ENCODE measurements at regions not wholly inside any gene's neighbourhood (a gene's known extent, or its start where the extent isn't known, plus 50 kb on each side); places are given as distances from the start of the nearest gene placed in this dataset.

- Mint-ChIP-seq H3K9me3 (peaks cover 0 to 23% (median 4%) of the 10 kb centered on the region in 5 donors), H3K36me3 (no peaks in the 10 kb centered on the region), H3K27me3 (no peaks in the 10 kb centered on the region), H3K4me3 (no peak overlapping the region), H3K27ac (no peak overlapping the region), H3K4me1 (no peaks in the 10 kb centered on the region)
- Histone ChIP-seq H3K9me3 (ENCODE audit: low read length) (no peaks in the 10 kb centered on the region), H3K27me3 (ENCODE audit: insufficient read depth, low read length, poor library complexity, severe bottlenecking) (no peaks in the 10 kb centered on the region), H3K4me1 (ENCODE audit: insufficient read depth, low read length) (no peaks in the 10 kb centered on the region), H3K4me3 (ENCODE audit: low read length) (no peak overlapping the region), H3K36me3 (ENCODE audit: insufficient read depth, low read length) (no peaks in the 10 kb centered on the region), H3K27ac (ENCODE audit: low read depth, low read length) (no peak overlapping the region)
- no peak for DNase-seq
- POLR2A ChIA-PET, result no interaction called here
- CTCF ChIA-PET, result no interaction called here
Observed at GRCh38 chr4:96677499-96677898, 837.6 kb downstream of the PDHA2 start.

DNA sequence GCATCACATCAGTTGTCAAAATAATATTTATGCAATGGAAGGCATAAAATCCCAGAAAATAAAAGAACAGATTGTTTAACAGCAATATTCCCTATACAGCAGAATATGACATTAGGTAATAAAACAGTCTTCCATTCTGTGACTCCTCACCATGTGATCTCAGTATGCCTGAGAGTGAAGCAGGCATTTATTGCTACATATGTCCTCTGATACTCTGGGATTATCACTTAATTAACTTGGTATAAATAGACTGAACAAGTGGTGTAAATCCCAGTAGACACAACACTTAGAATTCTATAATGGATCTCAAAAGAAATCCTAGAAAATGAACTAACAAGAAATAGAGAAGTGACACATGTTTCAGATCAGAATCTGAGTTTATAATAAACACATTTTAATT, 841.3 kb downstream of the PDHA2 start:
- H3K4me1 Mint-ChIP-seq, result no peaks in the 10 kb centered on the region
- H3K4me3 Mint-ChIP-seq, result no peak overlapping the region
- DNase-seq, result no peak
- Histone ChIP-seq H3K27me3 (ENCODE audit: insufficient read depth, low read length, poor library complexity, severe bottlenecking) (no peaks in the 10 kb centered on the region), H3K36me3 (ENCODE audit: insufficient read depth, low read length) (no peaks in the 10 kb centered on the region), H3K4me1 (ENCODE audit: insufficient read depth, low read length) (no peaks in the 10 kb centered on the region), H3K27ac (ENCODE audit: low read depth, low read length) (no peak overlapping the region), H3K4me3 (ENCODE audit: low read length) (no peak overlapping the region), H3K9me3 (ENCODE audit: low read length) (no peaks in the 10 kb centered on the region)
- no peaks in the 10 kb centered on the region for H3K27me3 Mint-ChIP-seq
- peaks cover 3 to 9% (median 5%) of the 10 kb centered on the region in 5 donors for H3K9me3 Mint-ChIP-seq
- H3K36me3 Mint-ChIP-seq, result no peaks in the 10 kb centered on the region
- H3K27ac Mint-ChIP-seq, result no peak overlapping the region
- CTCF ChIA-PET, result no interaction called here
- POLR2A ChIA-PET, result no interaction called here

DNA sequence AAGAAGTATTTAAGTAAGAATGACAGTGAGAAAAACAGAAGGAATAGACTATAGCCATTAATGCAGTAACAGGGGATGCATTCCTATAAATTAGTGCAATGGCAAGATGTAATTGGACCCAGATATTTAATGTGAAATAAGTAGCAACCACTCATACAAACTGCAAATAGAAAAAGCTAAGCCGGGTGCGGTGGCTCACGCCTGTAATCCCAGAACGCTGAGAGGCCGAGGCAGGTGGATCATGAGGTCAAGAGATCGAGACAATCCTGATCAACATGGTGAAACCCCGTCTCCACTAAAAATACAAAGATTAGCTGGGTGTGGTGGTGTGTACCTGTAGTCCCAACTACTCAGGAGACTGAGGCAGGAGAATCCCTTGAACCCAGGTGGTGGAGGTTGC, 845.8 kb downstream of the PDHA2 start:
- Mint-ChIP-seq H3K4me1 (no peaks in the 10 kb centered on the region), H3K4me3 (no peak overlapping the region), H3K27me3 (no peaks in the 10 kb centered on the region), H3K27ac (no peak overlapping the region), H3K36me3 (no peaks in the 10 kb centered on the region), H3K9me3 (peaks cover 0 to 9% (median 5%) of the 10 kb centered on the region in 5 donors)
- H3K27me3 ChIP-seq (ENCODE audit: insufficient read depth, low read length, poor library complexity, severe bottlenecking), result no peaks in the 10 kb centered on the region
- ChIA-PET CTCF (interaction anchor here (0.8 kb wide), 1 partner anchor 12 kb away, joined by 3 read pairs; no protein-coding TSS in a partner anchor), POLR2A (no interaction called here)
- no peak overlapping the region for H3K4me3 ChIP-seq (ENCODE audit: low read length)
- no peak overlapping the region for H3K27ac ChIP-seq (ENCODE audit: low read depth, low read length)
- DNase-seq, result no peak
- H3K36me3 ChIP-seq (ENCODE audit: insufficient read depth, low read length), result no peaks in the 10 kb centered on the region
- no peaks in the 10 kb centered on the region for H3K4me1 ChIP-seq (ENCODE audit: insufficient read depth, low read length)
- no peaks in the 10 kb centered on the region for H3K9me3 ChIP-seq (ENCODE audit: low read length)

- no peaks in the 10 kb centered on the region for H3K9me3 ChIP-seq (ENCODE audit: low read length)
- H3K36me3 ChIP-seq (ENCODE audit: insufficient read depth, low read length), result no peaks in the 10 kb centered on the region
- H3K9me3 Mint-ChIP-seq, result peaks cover 3 to 18% (median 3%) of the 10 kb centered on the region in 5 donors
- no peak overlapping the region for H3K27ac Mint-ChIP-seq
- no peak overlapping the region for H3K27ac ChIP-seq (ENCODE audit: low read depth, low read length)
- H3K4me1 ChIP-seq (ENCODE audit: insufficient read depth, low read length), result no peaks in the 10 kb centered on the region
- ChIA-PET POLR2A (no interaction called here), CTCF (no interaction called here)
- no peaks in the 10 kb centered on the region for H3K27me3 Mint-ChIP-seq
- no peak overlapping the region for H3K4me3 ChIP-seq (ENCODE audit: low read length)
- H3K27me3 ChIP-seq (ENCODE audit: insufficient read depth, low read length, poor library complexity, severe bottlenecking), result no peaks in the 10 kb centered on the region
- no peak for DNase-seq
- H3K4me3 Mint-ChIP-seq, result no peak overlapping the region
- no peaks in the 10 kb centered on the region for H3K4me1 Mint-ChIP-seq
- H3K36me3 Mint-ChIP-seq, result no peaks in the 10 kb centered on the region
Observed at GRCh38 chr4:96691521-96691920, 851.6 kb downstream of the PDHA2 start.

GRCh38 chr4:96698831-96699230, 858.9 kb downstream of the PDHA2 start:
- ChIA-PET CTCF (interaction anchor here (1.2 kb wide), 1 partner anchor 13 kb away, joined by 3 read pairs; no protein-coding TSS in a partner anchor), POLR2A (no interaction called here)
- Histone ChIP-seq H3K9me3 (ENCODE audit: low read length) (no peaks in the 10 kb centered on the region), H3K27ac (ENCODE audit: low read depth, low read length) (no peak overlapping the region), H3K4me3 (ENCODE audit: low read length) (no peak overlapping the region), H3K27me3 (ENCODE audit: insufficient read depth, low read length, poor library complexity, severe bottlenecking) (no peaks in the 10 kb centered on the region), H3K4me1 (ENCODE audit: insufficient read depth, low read length) (no peaks in the 10 kb centered on the region), H3K36me3 (ENCODE audit: insufficient read depth, low read length) (no peaks in the 10 kb centered on the region)
- Mint-ChIP-seq H3K27me3 (no peaks in the 10 kb centered on the region), H3K27ac (no peak overlapping the region), H3K36me3 (no peaks in the 10 kb centered on the region), H3K9me3 (peaks cover 0 to 32% (median 3%) of the 10 kb centered on the region in 5 donors), H3K4me1 (no peaks in the 10 kb centered on the region), H3K4me3 (no peak overlapping the region)
- no peak for DNase-seq

GRCh38 chr4:96703265-96703664, 863.4 kb downstream of the PDHA2 start:
- CTCF ChIA-PET, result no interaction called here
- H3K27me3 Mint-ChIP-seq, result no peaks in the 10 kb centered on the region

GRCh38 chr4:96708766-96709165, 868.9 kb downstream of the PDHA2 start:
- ChIA-PET POLR2A (no interaction called here), CTCF (no interaction called here)
- H3K4me3 Mint-ChIP-seq, result no peak overlapping the region
- Histone ChIP-seq H3K4me1 (ENCODE audit: insufficient read depth, low read length) (no peaks in the 10 kb centered on the region), H3K27ac (ENCODE audit: low read depth, low read length) (no peak overlapping the region), H3K4me3 (ENCODE audit: low read length) (no peak overlapping the region), H3K36me3 (ENCODE audit: insufficient read depth, low read length) (no peaks in the 10 kb centered on the region), H3K27me3 (ENCODE audit: insufficient read depth, low read length, poor library complexity, severe bottlenecking) (no peaks in the 10 kb centered on the region), H3K9me3 (ENCODE audit: low read length) (no peaks in the 10 kb centered on the region)
- DNase-seq, result no peak
- no peak overlapping the region for H3K27ac Mint-ChIP-seq
- H3K27me3 Mint-ChIP-seq, result no peaks in the 10 kb centered on the region
- no peaks in the 10 kb centered on the region for H3K4me1 Mint-ChIP-seq
- peaks cover 0 to 21% (median 2%) of the 10 kb centered on the region in 5 donors for H3K9me3 Mint-ChIP-seq
- no peaks in the 10 kb centered on the region for H3K36me3 Mint-ChIP-seq

More at GRCh38 chr4:96703265-96703664, 863.4 kb downstream of the PDHA2 start:
- Histone ChIP-seq H3K27me3 (ENCODE audit: insufficient read depth, low read length, poor library complexity, severe bottlenecking) (no peaks in the 10 kb centered on the region), H3K9me3 (ENCODE audit: low read length) (no peaks in the 10 kb centered on the region), H3K4me3 (ENCODE audit: low read length) (no peak overlapping the region), H3K36me3 (ENCODE audit: insufficient read depth, low read length) (no peaks in the 10 kb centered on the region), H3K4me1 (ENCODE audit: insufficient read depth, low read length) (no peaks in the 10 kb centered on the region), H3K27ac (ENCODE audit: low read depth, low read length) (no peak overlapping the region)
- no peak overlapping the region for H3K4me3 Mint-ChIP-seq
- no peak overlapping the region for H3K27ac Mint-ChIP-seq
- H3K4me1 Mint-ChIP-seq, result no peaks in the 10 kb centered on the region
- peaks cover 0 to 44% (median 4%) of the 10 kb centered on the region in 5 donors for H3K9me3 Mint-ChIP-seq
- DNase-seq, result no peak
- H3K36me3 Mint-ChIP-seq, result no peaks in the 10 kb centered on the region
- POLR2A ChIA-PET, result no interaction called here

GRCh38 chr4:96713271-96713850, 873.5 kb downstream of the PDHA2 start:
- peaks cover 0 to 16% (median 5%) of the 10 kb centered on the region in 5 donors for H3K9me3 Mint-ChIP-seq
- ChIA-PET CTCF (no interaction called here), POLR2A (no interaction called here)
- H3K27me3 ChIP-seq (ENCODE audit: insufficient read depth, low read length, poor library complexity, severe bottlenecking), result no peaks in the 10 kb centered on the region
- H3K27ac ChIP-seq (ENCODE audit: low read depth, low read length), result no peak overlapping the region
- no peaks in the 10 kb centered on the region for H3K27me3 Mint-ChIP-seq
- H3K36me3 Mint-ChIP-seq, result no peaks in the 10 kb centered on the region
- H3K4me1 Mint-ChIP-seq, result no peaks in the 10 kb centered on the region
- no peak overlapping the region for H3K4me3 ChIP-seq (ENCODE audit: low read length)
- H3K27ac Mint-ChIP-seq, result no peak overlapping the region
- H3K4me3 Mint-ChIP-seq, result no peak overlapping the region
- H3K4me1 ChIP-seq (ENCODE audit: insufficient read depth, low read length), result no peaks in the 10 kb centered on the region
- no peaks in the 10 kb centered on the region for H3K9me3 ChIP-seq (ENCODE audit: low read length)
- no peak for DNase-seq
- no peaks in the 10 kb centered on the region for H3K36me3 ChIP-seq (ENCODE audit: insufficient read depth, low read length)

- no peak for DNase-seq
- Mint-ChIP-seq H3K27ac (no peak overlapping the region), H3K4me3 (no peak overlapping the region), H3K27me3 (no peaks in the 10 kb centered on the region), H3K9me3 (peaks cover 2 to 12% (median 8%) of the 10 kb centered on the region in 5 donors), H3K4me1 (no peaks in the 10 kb centered on the region), H3K36me3 (no peaks in the 10 kb centered on the region)
- no peaks in the 10 kb centered on the region for H3K9me3 ChIP-seq (ENCODE audit: low read length)
- H3K4me3 ChIP-seq (ENCODE audit: low read length), result no peak overlapping the region
- CTCF ChIA-PET, result no interaction called here
- no peak overlapping the region for H3K27ac ChIP-seq (ENCODE audit: low read depth, low read length)
- POLR2A ChIA-PET, result no interaction called here
- H3K4me1 ChIP-seq (ENCODE audit: insufficient read depth, low read length), result no peaks in the 10 kb centered on the region
- H3K27me3 ChIP-seq (ENCODE audit: insufficient read depth, low read length, poor library complexity, severe bottlenecking), result no peaks in the 10 kb centered on the region
- no peaks in the 10 kb centered on the region for H3K36me3 ChIP-seq (ENCODE audit: insufficient read depth, low read length)
Observed at GRCh38 chr4:96729641-96730040, 889.7 kb downstream of the PDHA2 start.

Measured in CD8-positive, alpha-beta memory T cell (primary cell).